Adrenal gland (tissue), 5 donors: ENCODE measurements at regions not wholly inside any gene's neighbourhood (a gene's known extent, or its start where the extent isn't known, plus 50 kb on each side); places are given as distances from the start of the nearest gene placed in this dataset.

Experiments used
- CTCF ChIP-seq, 6 experiments: fragments of 450-650 bp in 4 of 6; fragments of 200-600 bp in 2 of 6; sonication (generic) in 1 of 6; IDR thresholded peaks; 1 replicate in 5 of 6; 2 replicates in 1 of 6; pipeline versions ENCODE4 v1.5.1 to v1.8.0; 2016 to 2021; ENCODE audit warnings: antibody characterized with exemption in 6 of 6, mild to moderate bottlenecking in 2 of 6, moderate library complexity in 1 of 6
- POLR2A ChIP-seq, 2 donors: fragments of 450-650 bp; IDR thresholded peaks; one replicate each; pipeline ENCODE4 v1.6.1; 2017; ENCODE audit warnings: antibody characterized with exemption in 2 of 2, mild to moderate bottlenecking in 2 of 2, moderate library complexity in 1 of 2
- donor health status: DM: no; HTN: no; CAD: no.

- no peak for TF ChIP-seq CTCF (IDR thresholded peaks at IDR 0.05)
- TF ChIP-seq POLR2A (IDR thresholded peaks at IDR 0.05) = no peak
These were observed 53.9 kb upstream of the LYZL2 start for GRCh38 chr10:30683496-30683895.
